HEK293T (cell line): ENCODE measurements at regions not wholly inside any gene's neighbourhood (a gene's known extent, or its start where the extent isn't known, plus 50 kb on each side); places are given as distances from the start of the nearest gene placed in this dataset.

Experiments
- CTCF ChIA-PET: fragments of 350-600 bp; formaldehyde crosslinking; extraction: SDS; loops from one replicate; lab custom pipeline; 2021; ENCODE audit warnings: antibody characterized with exemption, inconsistent platforms; lab: Yijun Ruan, JAX
- POLR2A ChIA-PET: fragments of 350-600 bp; formaldehyde crosslinking; extraction: SDS; loops from one replicate; lab custom pipeline; 2020; ENCODE audit warnings: antibody characterized with exemption, inconsistent platforms; lab: Yijun Ruan, JAX
- DNase-seq: peaks from one replicate; pipeline ENCODE4 v3.0.0; 2012; ENCODE audit warnings: mixed read lengths; ENCODE audit errors: extremely low spot score
- ARNT ChIP-seq: fragments of 450-650 bp; IDR thresholded peaks from 2 replicates; pipeline ENCODE4 v1.6.1; 2017; ENCODE audit warnings: mild to moderate bottlenecking
- BHLHE40 ChIP-seq: fragments of 450-650 bp; IDR thresholded peaks from 2 replicates; pipeline ENCODE4 v1.6.1; 2016; ENCODE audit warnings: mild to moderate bottlenecking, moderate library complexity, borderline replicate concordance
- CTBP1 ChIP-seq: fragments of 450-650 bp; IDR thresholded peaks from 2 replicates; pipeline ENCODE4 v1.6.1; 2016; ENCODE audit warnings: borderline replicate concordance
- ELF4 ChIP-seq: fragments of 450-650 bp; IDR thresholded peaks from 2 replicates; pipeline ENCODE4 v1.6.1; 2017; ENCODE audit warnings: antibody characterized with exemption
- FOXA1 ChIP-seq: fragments of 450-650 bp; IDR thresholded peaks from 2 replicates; pipeline ENCODE4 v1.6.1; 2016; ENCODE audit warnings: mild to moderate bottlenecking
- FOXK2 ChIP-seq: fragments of 450-650 bp; IDR thresholded peaks from 2 replicates; pipeline ENCODE4 v1.6.1; 2016; ENCODE audit warnings: mild to moderate bottlenecking
- FOXM1 ChIP-seq: fragments of 450-650 bp; IDR thresholded peaks from 2 replicates; pipeline ENCODE4 v1.6.1; 2017; ENCODE audit warnings: mild to moderate bottlenecking, borderline replicate concordance
- HDGF ChIP-seq: fragments of 450-650 bp; IDR thresholded peaks from 2 replicates; pipeline ENCODE4 v1.6.1; 2017; ENCODE audit warnings: antibody characterized with exemption, borderline replicate concordance
- L3MBTL2 ChIP-seq: fragments of 450-650 bp; conservative IDR thresholded peaks from 2 replicates; pipeline ENCODE4 v1.6.1; 2016; ENCODE audit warnings: mild to moderate bottlenecking
- LEF1 ChIP-seq: fragments of 450-650 bp; IDR thresholded peaks from 2 replicates; pipeline ENCODE4 v1.6.1; 2017; ENCODE audit warnings: mild to moderate bottlenecking, borderline replicate concordance
- NFRKB ChIP-seq: fragments of 450-650 bp; IDR thresholded peaks from 2 replicates; pipeline ENCODE4 v1.6.1; 2016; ENCODE audit warnings: mild to moderate bottlenecking, moderate library complexity
- SP1 ChIP-seq: fragments of 450-650 bp; IDR thresholded peaks from 2 replicates; pipeline ENCODE4 v1.6.1; 2017
- SUZ12 ChIP-seq: fragments of 450-650 bp; IDR thresholded peaks from 2 replicates; pipeline ENCODE4 v1.6.1; 2016; ENCODE audit warnings: mild to moderate bottlenecking
- TARDBP ChIP-seq: fragments of 450-650 bp; IDR thresholded peaks from 2 replicates; pipeline ENCODE4 v1.6.1; 2016
- ZNF384 ChIP-seq: fragments of 450-650 bp; IDR thresholded peaks from 2 replicates; pipeline ENCODE4 v1.6.1; 2016
- TF ChIP-seq, protein P1 (sequence below): fragments of 450-650 bp; IDR thresholded peaks from 2 replicates; pipeline ENCODE4 v1.6.1; 2016

GRCh38 chr12:72829838-72830237, 557.7 kb downstream of the TRHDE start:
- POLR2A ChIA-PET, result no interaction called here
- TF ChIP-seq L3MBTL2 (no peak), NFRKB (no peak), LEF1 (no peak), CTBP1 (no peak), SUZ12 (no peak), BHLHE40 (no peak)
- TF ChIP-seq, protein P1, sequence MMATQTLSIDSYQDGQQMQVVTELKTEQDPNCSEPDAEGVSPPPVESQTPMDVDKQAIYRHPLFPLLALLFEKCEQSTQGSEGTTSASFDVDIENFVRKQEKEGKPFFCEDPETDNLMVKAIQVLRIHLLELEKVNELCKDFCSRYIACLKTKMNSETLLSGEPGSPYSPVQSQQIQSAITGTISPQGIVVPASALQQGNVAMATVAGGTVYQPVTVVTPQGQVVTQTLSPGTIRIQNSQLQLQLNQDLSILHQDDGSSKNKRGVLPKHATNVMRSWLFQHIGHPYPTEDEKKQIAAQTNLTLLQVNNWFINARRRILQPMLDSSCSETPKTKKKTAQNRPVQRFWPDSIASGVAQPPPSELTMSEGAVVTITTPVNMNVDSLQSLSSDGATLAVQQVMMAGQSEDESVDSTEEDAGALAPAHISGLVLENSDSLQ, result no peak
- no peak for DNase-seq
- CTCF ChIA-PET, result no interaction called here

- POLR2A ChIA-PET, result no interaction called here
- CTCF ChIA-PET, result no interaction called here
- no peak for TF ChIP-seq LEF1
- TF ChIP-seq L3MBTL2, result no peak
- TF ChIP-seq HDGF, result no peak
- TF ChIP-seq NFRKB, result no peak
- TF ChIP-seq, protein P1, result no peak
- no peak for TF ChIP-seq FOXA1
- no peak for TF ChIP-seq ELF4
- no peak for TF ChIP-seq FOXK2
- no peak for TF ChIP-seq SP1
- TF ChIP-seq BHLHE40, result no peak
- no peak for DNase-seq
These were observed 559.9 kb downstream of the TRHDE start for GRCh38 chr12:72832024-72832423.

GRCh38 chr12:72836194-72836593, 564.0 kb downstream of the TRHDE start:
- DNase-seq, result no peak
- no peak for TF ChIP-seq BHLHE40
- TF ChIP-seq FOXA1, result no peak
- TF ChIP-seq TARDBP, result no peak
- ChIA-PET CTCF (no interaction called here), POLR2A (no interaction called here)

GRCh38 chr12:72839696-72840095, 567.5 kb downstream of the TRHDE start:
- ChIA-PET CTCF (no interaction called here), POLR2A (no interaction called here)
- no peak for TF ChIP-seq FOXM1
- TF ChIP-seq, protein P1, result no peak
- TF ChIP-seq BHLHE40, result no peak
- TF ChIP-seq ZNF384, result no peak
- TF ChIP-seq ELF4, result no peak
- TF ChIP-seq NFRKB, result no peak
- no peak for TF ChIP-seq FOXK2
- TF ChIP-seq ARNT, result no peak
- no peak for DNase-seq

DNA sequence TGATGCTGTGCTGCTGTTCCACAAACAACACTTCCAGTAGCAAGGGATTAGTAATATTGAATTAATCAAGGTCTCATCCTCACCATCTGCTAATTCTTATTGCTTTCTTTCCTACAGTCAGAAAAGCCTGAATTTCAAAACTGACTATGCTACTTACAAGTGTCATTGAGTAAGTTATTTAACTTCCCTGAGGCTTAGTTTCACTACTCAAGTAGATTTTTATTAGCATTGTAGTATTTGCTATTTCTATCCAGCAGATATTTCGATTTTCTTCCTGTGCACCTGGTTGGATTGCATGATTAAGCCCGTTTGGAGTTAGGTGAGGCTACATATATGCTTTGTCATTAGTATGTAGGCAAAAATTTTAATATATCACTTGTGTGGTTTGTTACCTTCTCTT, 591.5 kb downstream of the TRHDE start:
- CTCF ChIA-PET, result no interaction called here
- no peak for DNase-seq
- POLR2A ChIA-PET, result no interaction called here
- TF ChIP-seq FOXK2, result no peak
- no peak for TF ChIP-seq L3MBTL2
- no peak for TF ChIP-seq BHLHE40
- no peak for TF ChIP-seq SUZ12
- no peak for TF ChIP-seq HDGF
- no peak for TF ChIP-seq ARNT
- TF ChIP-seq TARDBP, result no peak
- no peak for TF ChIP-seq ELF4

GRCh38 chr12:72865921-72866320, 593.8 kb downstream of the TRHDE start:
- CTCF ChIA-PET, result no interaction called here
- POLR2A ChIA-PET, result no interaction called here
- DNase-seq, result no peak
- no peak for TF ChIP-seq SUZ12
- no peak for TF ChIP-seq HDGF
- no peak for TF ChIP-seq FOXM1
- TF ChIP-seq ELF4, result no peak
- TF ChIP-seq ARNT, result no peak
- TF ChIP-seq FOXA1, result no peak
- TF ChIP-seq ZNF384, result no peak
- TF ChIP-seq FOXK2, result no peak
- TF ChIP-seq TARDBP, result no peak

DNA sequence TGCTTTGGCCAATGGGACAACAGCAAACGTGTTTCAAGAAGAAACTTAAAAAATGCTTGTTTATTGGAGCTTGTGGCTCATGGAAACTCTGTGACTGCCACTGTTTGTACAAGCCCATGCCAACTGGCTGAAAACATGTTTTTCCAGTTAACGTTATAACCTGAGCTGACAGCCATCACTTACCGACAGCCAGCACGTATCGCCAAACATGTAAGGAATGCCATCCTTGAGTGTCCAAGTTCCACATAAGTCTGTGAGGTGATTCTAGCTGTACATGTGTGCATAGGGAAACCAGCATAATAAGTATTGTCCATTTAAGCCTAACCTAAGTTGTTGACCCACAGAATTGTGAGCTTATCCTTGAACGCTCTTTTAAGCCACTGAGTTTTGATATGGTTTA, 596.9 kb downstream of the TRHDE start:
- no peak for DNase-seq
- ChIA-PET CTCF (no interaction called here), POLR2A (no interaction called here)
- TF ChIP-seq FOXA1 (no peak), SUZ12 (no peak), SP1 (no peak), L3MBTL2 (no peak), TARDBP (no peak)
- TF ChIP-seq, protein P1, result no peak
